HCT116 (cell line): ENCODE measurements at regions not wholly inside any gene's neighbourhood (a gene's known extent, or its start where the extent isn't known, plus 50 kb on each side); places are given as distances from the start of the nearest gene placed in this dataset.

Experiments
- ATAC-seq: fragments of 200-7000 bp; cut with Tn5 transposase; 2 replicates; pipeline ENCODE4 v1.9.1; 2020; ENCODE audit warnings: mild to moderate bottlenecking, moderate library complexity
- BruUV-seq: library from RNA; stranded (reverse); fragments of 400-500 nt; replicated peaks from 2 replicates; lab custom pipeline; 2021; lab: Mats Ljungman, UMichigan
- CTCF ChIA-PET: fragments of 300-600 bp; sonication (Branson Sonifier 250); formaldehyde crosslinking; loops from one replicate; lab custom pipeline; 2021; ENCODE audit warnings: antibody characterized with exemption; lab: Charles Lee
- POLR2A ChIA-PET: fragments of 300-600, 350-600 bp; sonication (Branson Sonifier 250); formaldehyde crosslinking; loops from one replicate; lab custom pipeline; 2021; ENCODE audit warnings: antibody characterized with exemption; lab: Charles Lee
- RAD21 ChIA-PET, 2 experiments: fragments of 300-600 bp; sonication (Branson Sonifier 250); formaldehyde crosslinking; loops; one replicate each; lab custom pipeline; 2023; ENCODE audit warnings: low total read pairs in 2 of 2; ENCODE audit not compliant: uncharacterized antibody in 2 of 2, unreplicated experiment in 2 of 2, low non-redundant PET in 1 of 2; lab: Charles Lee
- DNase-seq: peaks from one replicate; pipeline ENCODE4 v3.0.0-alpha.2; 2010; ENCODE audit warnings: low read depth, low spot score
- H2AFZ ChIP-seq: fragments of 200-600 bp; shearing (Covaris generic), sonication (generic); 2 replicates; pipeline ENCODE4 v1.6.1; 2017; ENCODE audit warnings: low read depth, mixed run types, mixed read lengths, antibody characterized with exemption, low read length; ENCODE audit not compliant: poor library complexity, severe bottlenecking
- H3K27ac ChIP-seq: 2 replicates; pipeline ENCODE4 v1.5.1; 2012; ENCODE audit warnings: low read depth, low read length
- H3K27me3 ChIP-seq: fragments of 200-600 bp; sonication (generic); 2 replicates; pipeline ENCODE4 v1.6.1; 2016; ENCODE audit warnings: mixed run types, low read length, mixed read lengths; ENCODE audit not compliant: insufficient read depth
- H3K36me3 ChIP-seq, 2 experiments: fragments of 200-500 bp in 1 of 2; fragments of 200-600 bp in 1 of 2; sonication (Bioruptor generic) in 1 of 2; sonication (generic) in 1 of 2; 2 replicates each; pipeline versions ENCODE4 v1.5.1 to v1.6.1; 2014 to 2016; ENCODE audit warnings: low read length in 2 of 2, inconsistent platforms in 1 of 2, mixed read lengths in 1 of 2, mixed run types in 1 of 2; ENCODE audit not compliant: insufficient read depth in 2 of 2, control insufficient read depth in 1 of 2
- H3K4me1 ChIP-seq, 2 experiments: fragments of 200-600 bp in 1 of 2; sonication (generic) in 1 of 2; 2 replicates each; pipeline versions ENCODE4 v1.5.1 to v1.6.1; 2012 to 2017; ENCODE audit warnings: low read length in 2 of 2, inconsistent platforms in 1 of 2, mild to moderate bottlenecking in 1 of 2, mixed read lengths in 1 of 2, mixed run types in 1 of 2, moderate library complexity in 1 of 2; ENCODE audit not compliant: insufficient read depth in 2 of 2, control insufficient read depth in 1 of 2
- H3K4me2 ChIP-seq: fragments of 200-600 bp; sonication (generic); 2 replicates; pipeline ENCODE4 v1.6.1; 2017; ENCODE audit warnings: mixed run types, low read length, mixed read lengths
- H3K4me3 ChIP-seq, 2 experiments: fragments of 200-600 bp in 1 of 2; sonication (generic) in 1 of 2; replicated peaks in 1 of 2; 2 replicates each; pipeline ENCODE4 v1.5.1; 2011 to 2016; ENCODE audit warnings: low read length in 2 of 2, control low read depth in 1 of 2, low read depth in 1 of 2, mild to moderate bottlenecking in 1 of 2, mixed read lengths in 1 of 2, mixed run types in 1 of 2
- H3K79me2 ChIP-seq: fragments of 200-600 bp; sonication (generic); 2 replicates; pipeline ENCODE4 v1.6.1; 2017; ENCODE audit warnings: mild to moderate bottlenecking, mixed run types, low read length, moderate library complexity, mixed read lengths; ENCODE audit not compliant: insufficient read depth
- H3K9ac ChIP-seq: fragments of 200-600 bp; sonication (generic); 2 replicates; pipeline ENCODE4 v1.6.1; 2016; ENCODE audit warnings: low read length, mixed read lengths
- H3K9me2 ChIP-seq: fragments of 200-600 bp; sonication (generic), shearing (Covaris generic); 2 replicates; pipeline ENCODE4 v1.6.1; 2017; ENCODE audit warnings: mixed run types, mild to moderate bottlenecking, moderate library complexity; ENCODE audit not compliant: insufficient read depth
- H3K9me3 ChIP-seq, 2 experiments: fragments of 200-500 bp in 1 of 2; fragments of 200-600 bp in 1 of 2; sonication (Bioruptor generic) in 1 of 2; sonication (generic) in 1 of 2; 2 replicates each; pipeline ENCODE4 v1.6.1; 2014 to 2017; ENCODE audit warnings: low read length in 2 of 2, mixed read lengths in 2 of 2, inconsistent platforms in 1 of 2, low read depth in 1 of 2, mild to moderate bottlenecking in 1 of 2, mixed run types in 1 of 2, moderate library complexity in 1 of 2; ENCODE audit not compliant: control insufficient read depth in 1 of 2, insufficient read depth in 1 of 2
- H4K20me1 ChIP-seq: fragments of 200-600 bp; sonication (generic), shearing (Covaris generic); 2 replicates; pipeline ENCODE4 v1.6.1; 2017; ENCODE audit warnings: mixed run types, mild to moderate bottlenecking, moderate library complexity; ENCODE audit not compliant: insufficient read depth
- CBX3 ChIP-seq: IDR thresholded peaks from 2 replicates; pipeline ENCODE4 v1.6.1; 2012; ENCODE audit warnings: low read depth
- CTCF ChIP-seq, 3 experiments: fragments of 200-600 bp in 1 of 3; sonication (generic) in 1 of 3; IDR thresholded peaks in 2 of 3; conservative IDR thresholded peaks in 1 of 3; 2 replicates each; pipeline ENCODE4 v1.5.1; 2012 to 2017; ENCODE audit warnings: low read depth in 2 of 3, low read length in 2 of 3, antibody characterized with exemption in 1 of 3, borderline replicate concordance in 1 of 3, control low read depth in 1 of 3, mild to moderate bottlenecking in 1 of 3, mixed read lengths in 1 of 3, mixed run types in 1 of 3, moderate library complexity in 1 of 3; ENCODE audit not compliant: insufficient read depth in 1 of 3
- FOSL1 ChIP-seq: IDR thresholded peaks from 2 replicates; pipeline ENCODE4 v1.6.1; 2012; ENCODE audit warnings: low read depth
- JUND ChIP-seq: IDR thresholded peaks from 2 replicates; pipeline ENCODE4 v1.6.1; 2012
- MAX ChIP-seq: IDR thresholded peaks from 2 replicates; pipeline ENCODE4 v1.6.1; 2012
- POLR2A ChIP-seq: IDR thresholded peaks from 2 replicates; pipeline ENCODE4 v1.7.0; 2011; ENCODE audit warnings: borderline replicate concordance; ENCODE audit not compliant: insufficient read depth, insufficient read length; ENCODE audit errors: extremely low read depth
- POLR2AphosphoS5 ChIP-seq: IDR thresholded peaks from 2 replicates; pipeline ENCODE4 v1.6.1; 2011; ENCODE audit warnings: mild to moderate bottlenecking, low read depth, low read length, moderate library complexity
- RAD21 ChIP-seq: IDR thresholded peaks from 2 replicates; pipeline ENCODE4 v1.6.1; 2012; ENCODE audit warnings: low read depth, mild to moderate bottlenecking
- SIN3A ChIP-seq: IDR thresholded peaks from 2 replicates; pipeline ENCODE4 v1.6.1; 2012; ENCODE audit warnings: low read depth
- SP1 ChIP-seq: IDR thresholded peaks from 2 replicates; pipeline ENCODE4 v1.6.1; 2012; ENCODE audit warnings: low read depth
- SRF ChIP-seq: IDR thresholded peaks from 2 replicates; pipeline ENCODE4 v1.6.1; 2012; ENCODE audit warnings: low read depth
- ZBTB33 ChIP-seq: IDR thresholded peaks from 2 replicates; pipeline ENCODE4 v1.6.1; 2011; ENCODE audit warnings: mild to moderate bottlenecking, low read length, moderate library complexity; ENCODE audit not compliant: insufficient replicate concordance; ENCODE audit errors: extremely low read depth
- intact Hi-C: fragments of 100-400 bp; cut with micrococcal nuclease; formaldehyde crosslinking; loops from 2 replicates; pipeline ENCODE4 v1.10.0; 2022

- TF ChIP-seq MAX (no peak), RAD21 (no peak), POLR2A (no peak), POLR2AphosphoS5 (no peak), SP1 (no peak), SIN3A (no peak), SRF (no peak), CTCF (IDR thresholded peaks at IDR 0.05 in 2 of 3, conservative IDR thresholded peaks at IDR 0.05 in 1 of 3; ENCODE audit: borderline replicate concordance in 1 of 3, insufficient read depth in 1 of 3, low read depth in 2 of 3, low read length in 2 of 3) (no peak), ZBTB33 (no peak), FOSL1 (no peak), JUND (no peak), CBX3 (no peak)
- no peak overlapping the region for H3K27ac ChIP-seq
- POLR2A ChIA-PET: no interaction called here
- H3K27me3 ChIP-seq: 0 out of 2 replicates have a peak, but pooled peaks cover 5% of the 10 kb centered on the region
- H3K79me2 ChIP-seq: no peaks in the 10 kb centered on the region
- no peaks in the 10 kb centered on the region for H3K4me1 ChIP-seq
- H3K4me3 ChIP-seq: no peak overlapping the region
- no peak overlapping the region for H3K4me2 ChIP-seq
- CTCF ChIA-PET: no interaction called here
- H4K20me1 ChIP-seq: no peaks in the 10 kb centered on the region
- RAD21 ChIA-PET: no interaction called here
- H3K36me3 ChIP-seq: no peaks in the 10 kb centered on the region
- ATAC-seq (no peak), DNase-seq (no peak)
- H3K9me2 ChIP-seq: no peaks in the 10 kb centered on the region
- no peak overlapping the region for H2AFZ ChIP-seq
- no peak overlapping the region for H3K9ac ChIP-seq
- no TSS peak for BruUV-seq
- no peaks in the 10 kb centered on the region for H3K9me3 ChIP-seq
- intact Hi-C loops: no loop called here
Measured at GRCh38 chr5:144566747-144567420, 396.2 kb downstream of the KCTD16 start.
